RCC 7860 (cell line): ENCODE measurements at regions not wholly inside any gene's neighbourhood (a gene's known extent, or its start where the extent isn't known, plus 50 kb on each side); places are given as distances from the start of the nearest gene placed in this dataset.

Source experiments
- DNase-seq: peaks from one replicate; pipeline ENCODE4 v3.0.0-alpha.2; 2015; ENCODE audit warnings: low spot score
- FAIRE-seq: peaks from 2 replicates; lab custom pipeline; 2012; peaks lifted over from hg19 to GRCh38; lab: Jason Lieb, UNC

- FAIRE-seq (no peak), DNase-seq (no peak)
These were observed 1009.8 kb downstream of the ADGRL3 start for GRCh38 chr4:62209757-62210485.

GRCh38 chr4:62208921-62209320 lies 1008.8 kb downstream of the ADGRL3 start:
- DNase-seq (no peak), FAIRE-seq (no peak)

GRCh38 chr4:62204136-62204535 lies 1004.0 kb downstream of the ADGRL3 start:
- FAIRE-seq = no peak
- DNase-seq = no peak

- FAIRE-seq = no peak
- DNase-seq = no peak
These were observed 999.2 kb downstream of the ADGRL3 start for GRCh38 chr4:62199291-62199810.

GRCh38 chr4:62196338-62196737 lies 996.2 kb downstream of the ADGRL3 start:
- no peak for FAIRE-seq

GRCh38 chr4:62194342-62194741 lies 994.2 kb downstream of the ADGRL3 start:
- FAIRE-seq = no peak

More at GRCh38 chr4:62196338-62196737, 996.2 kb downstream of the ADGRL3 start:
- DNase-seq = no peak

DNA sequence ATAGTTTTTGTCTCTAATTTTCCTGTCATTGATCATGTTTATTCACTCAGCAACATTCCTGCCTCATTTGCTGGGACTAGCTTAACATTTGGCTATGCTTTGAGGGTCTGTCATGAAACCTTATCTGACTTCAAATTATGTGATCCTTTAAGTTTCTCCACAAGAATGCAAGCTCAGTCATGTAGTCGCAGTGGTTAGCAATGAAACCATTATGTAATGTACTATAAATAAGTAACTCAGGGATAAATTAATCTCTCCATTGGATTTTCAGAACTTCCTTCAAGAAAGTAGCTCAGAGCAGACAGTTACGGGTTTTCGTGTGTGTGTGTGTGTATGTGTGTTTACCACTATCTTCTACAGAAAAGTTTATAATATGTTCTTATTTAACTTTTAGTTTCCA lies 993.6 kb downstream of the ADGRL3 start:
- DNase-seq (no peak), FAIRE-seq (no peak)

More at GRCh38 chr4:62194342-62194741, 994.2 kb downstream of the ADGRL3 start:
- DNase-seq = no peak

DNA sequence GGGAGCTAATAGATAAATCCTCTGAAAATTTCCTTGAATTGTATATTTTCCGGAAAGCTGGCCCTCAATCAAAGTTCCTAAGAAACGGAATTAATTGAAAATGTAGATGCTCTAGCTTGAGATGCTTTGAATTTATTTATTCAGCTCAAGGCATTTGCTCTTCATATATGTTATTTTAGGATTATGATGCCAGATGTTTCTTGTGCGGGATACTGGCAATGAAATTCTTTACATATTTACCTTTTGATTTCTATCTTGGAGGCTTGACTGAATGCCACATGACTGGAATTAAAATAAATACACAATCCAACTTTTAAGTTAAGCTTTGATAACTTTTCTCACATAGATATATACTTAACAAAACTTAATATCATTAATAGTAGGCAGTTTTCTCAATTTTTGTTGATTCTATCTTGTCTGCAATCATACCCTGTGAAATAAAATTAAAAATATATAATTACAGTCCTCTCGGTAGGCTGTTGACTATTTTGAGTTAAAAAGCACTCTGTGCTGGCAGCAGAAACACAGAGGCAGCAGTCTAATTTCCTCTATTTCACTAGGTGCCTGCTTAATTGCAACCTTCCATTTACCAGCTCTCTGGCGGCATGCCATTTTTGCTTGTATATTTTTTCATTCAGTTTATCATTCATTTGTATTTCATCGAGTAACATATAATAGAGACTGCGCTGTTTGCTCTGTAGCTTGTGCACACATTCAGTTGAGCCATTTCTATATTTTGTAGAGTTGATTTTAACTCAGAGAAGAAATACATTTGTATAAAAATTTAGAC lies 991.5 kb downstream of the ADGRL3 start:
- DNase-seq (no peak), FAIRE-seq (no peak)

DNA sequence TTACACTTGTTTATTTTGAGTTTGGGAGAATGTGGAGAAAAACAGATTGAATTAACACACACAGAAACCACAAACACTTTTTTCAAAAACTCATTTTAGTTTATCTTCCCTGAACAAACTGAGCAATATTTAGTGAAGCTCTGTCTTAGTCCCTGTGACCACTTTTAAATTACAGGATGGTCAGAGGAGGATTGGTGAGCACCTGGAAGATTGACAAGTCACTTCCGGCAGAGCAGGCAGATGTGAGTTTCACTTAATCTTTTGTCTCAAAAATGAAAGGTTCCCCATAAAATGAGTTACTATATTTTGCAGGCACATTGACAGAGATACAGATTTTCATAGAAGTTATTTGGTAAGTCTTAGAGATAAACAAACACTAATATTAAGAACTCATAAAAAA lies 970.1 kb downstream of the ADGRL3 start:
- FAIRE-seq (no peak), DNase-seq (no peak)

- DNase-seq = no peak
- FAIRE-seq = no peak
These were observed 968.6 kb downstream of the ADGRL3 start for GRCh38 chr4:62168681-62169080.

DNA sequence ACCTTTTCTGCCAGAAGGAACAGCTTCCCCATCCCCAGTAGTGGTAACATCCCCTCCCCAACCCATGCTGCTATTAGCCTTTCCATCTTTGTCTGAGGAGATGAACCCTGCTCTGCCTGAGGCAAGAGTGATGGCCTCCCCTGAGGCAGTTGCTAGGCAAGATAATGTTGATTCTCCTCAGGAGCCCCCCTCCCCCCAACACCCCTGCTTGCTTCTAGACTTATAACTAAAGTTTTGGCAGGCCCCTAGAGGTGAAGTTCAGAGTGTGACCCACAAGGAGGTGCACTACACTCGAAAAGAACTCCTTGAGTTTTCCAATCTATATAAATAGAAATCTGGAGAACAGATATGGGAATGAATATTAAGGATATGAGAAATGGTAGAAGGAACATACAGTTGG lies 962.5 kb downstream of the ADGRL3 start:
- no peak for FAIRE-seq
- no peak for DNase-seq

- DNase-seq (no peak), FAIRE-seq (no peak)
These were observed 961.3 kb downstream of the ADGRL3 start for GRCh38 chr4:62161446-62161845.

DNA sequence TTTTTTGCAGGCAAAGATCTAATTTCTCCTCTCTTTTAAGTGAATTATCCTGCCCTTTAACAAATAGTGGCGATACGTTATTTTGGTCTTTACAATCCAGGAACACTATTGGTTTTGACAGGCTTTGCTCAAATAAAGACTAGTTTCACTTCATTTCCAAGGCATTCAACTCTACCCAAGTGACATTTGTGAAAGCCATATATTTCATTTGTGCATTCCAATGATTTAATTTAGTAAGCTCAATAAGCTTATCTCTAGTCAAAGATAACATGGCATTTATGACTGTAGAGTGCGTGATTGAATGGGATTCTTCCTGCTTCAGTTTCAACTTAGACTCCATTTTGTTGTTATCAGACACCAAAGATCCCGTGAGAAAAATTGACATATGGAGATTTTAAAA lies 959.8 kb downstream of the ADGRL3 start:
- DNase-seq (no peak), FAIRE-seq (no peak)

- no peak for FAIRE-seq
- no peak for DNase-seq
These were observed 959.2 kb downstream of the ADGRL3 start for GRCh38 chr4:62159306-62159705.

GRCh38 chr4:62156205-62156604 lies 956.1 kb downstream of the ADGRL3 start:
- FAIRE-seq = no peak
- no peak for DNase-seq

DNA sequence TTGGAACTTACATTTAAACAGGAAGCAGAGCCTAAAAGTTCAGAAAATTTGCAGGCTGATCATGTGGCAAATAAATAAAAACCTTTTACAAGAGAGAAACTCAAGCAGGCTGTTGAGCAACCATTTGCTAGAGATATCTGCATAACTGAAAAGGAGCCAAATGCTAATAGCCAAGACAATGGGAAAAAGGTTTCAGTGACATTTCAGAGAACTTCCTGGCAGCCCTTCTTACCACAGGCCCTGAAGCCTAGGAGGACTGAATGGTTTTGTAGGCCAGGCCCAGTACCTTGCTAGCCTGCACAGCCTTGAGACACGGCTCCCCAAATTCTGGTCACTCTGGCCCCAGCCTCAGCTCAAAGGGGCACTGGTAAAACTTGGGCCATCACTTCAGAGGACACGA lies 945.1 kb downstream of the ADGRL3 start:
- DNase-seq (no peak), FAIRE-seq (no peak)

DNA sequence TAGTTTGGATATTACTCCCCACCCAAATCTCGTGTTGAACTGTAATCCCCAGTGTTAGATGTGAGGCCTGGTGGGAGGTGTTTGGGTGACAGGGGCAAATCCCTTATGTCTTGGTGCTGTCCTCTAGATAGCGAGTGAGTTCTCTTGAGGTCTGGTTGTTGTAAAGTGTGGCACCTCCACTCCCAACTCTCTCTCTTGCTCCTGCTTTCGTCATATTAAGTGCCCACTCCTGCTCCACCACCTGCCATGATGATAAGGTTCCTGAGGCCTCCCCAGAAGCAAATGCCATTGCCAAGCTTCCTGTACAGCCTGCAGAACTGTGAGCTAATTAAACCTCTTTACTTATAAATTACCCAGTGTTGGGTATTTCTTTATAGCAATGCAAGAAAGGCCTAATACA lies 944.3 kb downstream of the ADGRL3 start:
- no peak for FAIRE-seq
- DNase-seq = no peak

GRCh38 chr4:62135565-62136156 lies 935.5 kb downstream of the ADGRL3 start:
- FAIRE-seq (no peak), DNase-seq (no peak)

GRCh38 chr4:62133977-62134376 lies 933.9 kb downstream of the ADGRL3 start:
- no peak for FAIRE-seq
- no peak for DNase-seq

- FAIRE-seq = no peak
- DNase-seq = no peak
These were observed 933.2 kb downstream of the ADGRL3 start for GRCh38 chr4:62133101-62133897.

DNA sequence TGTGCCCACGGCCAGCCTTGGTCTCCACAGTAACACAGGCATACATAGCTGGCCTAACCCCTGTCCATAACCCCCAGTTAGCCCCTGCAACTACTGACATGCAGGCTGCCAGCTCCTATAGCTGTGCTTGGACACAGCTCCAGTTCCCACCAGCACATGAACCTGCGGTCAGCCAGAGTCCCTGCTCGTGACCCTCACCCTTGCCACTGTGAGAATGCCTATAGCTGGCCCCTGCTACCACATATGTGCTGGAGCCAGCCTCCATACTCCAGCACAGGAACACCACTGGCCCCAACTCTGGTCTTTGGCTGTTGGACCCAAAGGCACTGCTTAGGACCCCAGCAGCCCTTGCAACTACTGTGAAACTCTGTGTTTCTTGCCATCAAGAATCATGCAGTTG lies 930.9 kb downstream of the ADGRL3 start:
- FAIRE-seq = no peak

More for the DNA sequence above, 930.9 kb downstream of the ADGRL3 start:
- DNase-seq = no peak
